H1 (cell line): ENCODE measurements at regions not wholly inside any gene's neighbourhood (a gene's known extent, or its start where the extent isn't known, plus 50 kb on each side); places are given as distances from the start of the nearest gene placed in this dataset.

Source experiments
- MAFK ChIP-seq: IDR thresholded peaks from 2 replicates; pipeline ENCODE4 v1.6.1; 2012; ENCODE audit warnings: low read depth, mild to moderate bottlenecking, improper control_type of control experiment, low read length

DNA sequence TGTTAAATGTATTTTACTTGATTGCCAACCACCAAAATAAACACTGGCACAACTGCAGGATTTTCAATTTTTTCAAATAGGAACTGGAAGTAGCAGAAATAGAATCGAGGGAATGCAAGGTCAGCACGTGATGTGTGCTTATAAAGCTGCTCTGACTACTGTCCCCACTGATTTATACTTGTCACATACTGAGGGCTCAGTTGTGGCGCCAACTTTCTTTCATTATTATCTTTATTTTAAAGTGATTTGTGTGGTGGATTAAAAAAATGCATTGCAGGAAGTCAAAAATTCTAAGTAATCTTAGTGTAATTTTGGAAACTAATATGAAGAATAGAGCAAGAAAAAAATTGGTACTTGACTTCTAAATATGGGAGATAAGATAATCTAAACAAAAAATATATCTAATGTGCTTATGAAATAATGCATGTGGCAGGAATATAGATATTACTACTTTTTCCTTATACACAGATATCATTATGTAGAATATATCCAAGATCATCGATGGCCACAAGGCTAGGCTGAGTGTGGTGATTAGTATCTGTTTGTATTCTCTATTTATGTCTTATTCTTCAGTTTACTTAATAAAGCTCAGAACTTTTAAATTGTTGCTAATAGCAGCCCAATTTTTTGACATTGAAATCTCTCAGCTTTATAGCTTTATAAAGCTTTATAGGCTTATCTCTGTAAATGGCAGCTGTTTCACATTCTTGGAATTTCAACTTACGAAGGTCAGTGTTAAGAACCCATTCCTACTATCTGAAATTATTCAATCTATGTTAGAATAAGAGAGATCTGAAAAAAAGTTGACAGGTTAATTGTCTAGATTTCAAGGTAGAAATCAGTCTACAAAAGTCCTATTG, 404.5 kb upstream of the ADAMTS5 start (continued):
- no peak for TF ChIP-seq MAFK
